ENCODE measurements at regions not wholly inside any gene's neighbourhood (a gene's known extent, or its start where the extent isn't known, plus 50 kb on each side); places are given as distances from the start of the nearest gene placed in this dataset.

DNA sequence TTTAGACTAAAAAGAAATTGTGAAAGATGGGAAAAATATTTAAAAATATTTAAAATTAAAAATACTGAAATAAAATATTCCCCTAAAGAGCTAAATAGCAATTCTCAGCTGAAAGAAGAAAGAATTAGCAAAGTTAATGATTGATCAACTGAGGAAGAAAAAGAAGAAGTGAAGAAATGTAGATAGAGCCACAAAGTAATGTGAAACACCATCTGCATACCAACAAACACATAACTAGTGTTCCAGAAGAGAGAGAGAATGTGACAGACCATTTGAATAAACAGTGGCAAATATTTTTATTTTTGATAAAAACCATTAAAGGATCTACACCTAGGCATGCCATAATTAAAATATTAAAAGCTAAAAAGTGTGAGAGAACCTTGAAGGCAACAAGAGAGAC lies 784.5 kb upstream of the ZWINT start:
- TF ChIP-seq EZH2 (IDR thresholded peaks at IDR 0.05; ENCODE audit: insufficient read depth, poor library complexity, severe bottlenecking) = no peak
- TF ChIP-seq EZH2phosphoT487 (IDR thresholded peaks at IDR 0.05; ENCODE audit: insufficient read depth, low read depth) = no peak
